HepG2 (cell line): ENCODE measurements at regions not wholly inside any gene's neighbourhood (a gene's known extent, or its start where the extent isn't known, plus 50 kb on each side); places are given as distances from the start of the nearest gene placed in this dataset.
"Not testable (repeated sequence)": the region's sequence is repeated elsewhere in the genome, so short reads cannot be mapped to it uniquely, and the experiment has no call there.

Source experiments
- ATAC-seq: fragments of 200-7000 bp; cut with Tn5 transposase; 3 replicates; pipeline ENCODE4 v1.9.1; 2020; ENCODE audit warnings: mild to moderate bottlenecking, moderate library complexity
- BruUV-seq: library from RNA; stranded (reverse); fragments of 400-500 nt; replicated peaks from 2 replicates; lab custom pipeline; 2021; lab: Mats Ljungman, UMichigan
- CTCF ChIA-PET: fragments of 300-600 bp; formaldehyde crosslinking; extraction: SDS; loops from one replicate; lab custom pipeline; 2021; ENCODE audit warnings: low total read pairs, inconsistent platforms, low intra/inter-chr PET ratio; lab: Yijun Ruan, JAX
- POLR2A ChIA-PET: fragments of 350-600 bp; sonication (Branson Sonifier 250); formaldehyde crosslinking; loops from one replicate; lab custom pipeline; 2020; ENCODE audit warnings: antibody characterized with exemption, inconsistent platforms; lab: Yijun Ruan, JAX
- DNase-seq: peaks from one replicate; pipeline ENCODE4 v3.0.0-alpha.2; 2015; ENCODE audit warnings: low spot score
- FAIRE-seq: peaks from 3 replicates; lab custom pipeline; 2011; peaks lifted over from hg19 to GRCh38; lab: Jason Lieb, UNC
- H2AFZ ChIP-seq: one replicate; pipeline ENCODE4 v1.6.1; 2011; ENCODE audit warnings: low read length, inconsistent platforms
- H3K27ac ChIP-seq: fragments of 300-600 bp; 3 replicates; pipeline ENCODE4 v1.8.0; 2011; ENCODE audit warnings: mixed run types, mild to moderate bottlenecking, mixed read lengths, low read length, inconsistent platforms; ENCODE audit not compliant: insufficient read depth; ENCODE audit errors: extremely low read length
- H3K27me3 ChIP-seq, 2 experiments: fragments of 200-600 bp in 1 of 2; 2 replicates in 1 of 2; 3 replicates in 1 of 2; pipeline versions ENCODE4 v1.6.0 to v1.8.0; 2011; ENCODE audit warnings: low read length in 2 of 2, mild to moderate bottlenecking in 2 of 2, moderate library complexity in 2 of 2, inconsistent platforms in 1 of 2; ENCODE audit not compliant: insufficient read depth in 2 of 2, control insufficient read depth in 1 of 2
- H3K36me3 ChIP-seq, 2 experiments: fragments of 200-600 bp in 1 of 2; replicated peaks in 1 of 2; 2 replicates in 1 of 2; 3 replicates in 1 of 2; pipeline versions ENCODE4 v1.5.1 to v1.8.0; 2011; ENCODE audit warnings: low read length in 2 of 2, inconsistent platforms in 1 of 2; ENCODE audit not compliant: insufficient read depth in 2 of 2, control insufficient read depth in 1 of 2
- H3K4me1 ChIP-seq: 2 replicates; pipeline ENCODE4 v1.5.1; 2012; ENCODE audit warnings: low read length, inconsistent platforms; ENCODE audit not compliant: insufficient read depth
- H3K4me2 ChIP-seq: 2 replicates; pipeline ENCODE4 v1.6.0; 2011; ENCODE audit warnings: low read depth, low read length, inconsistent platforms
- H3K4me3 ChIP-seq, 3 experiments: fragments of 200-600 bp in 1 of 3; sonication (generic), shearing (Covaris generic) in 1 of 3; replicated peaks in 1 of 3; 2 replicates each; pipeline ENCODE4 v1.5.1; 2011 to 2016; ENCODE audit warnings: low read length in 3 of 3, inconsistent platforms in 2 of 3, low read depth in 2 of 3, mild to moderate bottlenecking in 2 of 3, control low read depth in 1 of 3, mixed read lengths in 1 of 3; ENCODE audit not compliant: insufficient read depth in 1 of 3
- H3K79me2 ChIP-seq: one replicate; pipeline ENCODE4 v1.6.1; 2011; ENCODE audit warnings: low read length, inconsistent platforms; ENCODE audit not compliant: insufficient read depth
- H3K9ac ChIP-seq: 2 replicates; pipeline ENCODE4 v1.6.0; 2011; ENCODE audit warnings: mild to moderate bottlenecking, low read depth, low read length, inconsistent platforms; ENCODE audit not compliant: insufficient read depth
- H3K9me3 ChIP-seq: 2 replicates; pipeline ENCODE4 v1.5.1; 2012; ENCODE audit warnings: mild to moderate bottlenecking, low read length
- H4K20me1 ChIP-seq: 2 replicates; pipeline ENCODE4 v1.6.0; 2011; ENCODE audit warnings: inconsistent platforms, mild to moderate bottlenecking, low read length, moderate library complexity; ENCODE audit not compliant: insufficient read depth
- ATF2 ChIP-seq: sonication (generic); formaldehyde crosslinking; IDR thresholded peaks from 2 replicates; pipeline ENCODE4 v1.4.0; 2020; ENCODE audit warnings: missing genetic modification reagents
- NR1H2 ChIP-seq: sonication (generic); formaldehyde crosslinking; IDR thresholded peaks from 2 replicates; pipeline ENCODE4 v1.8.1; 2022; ENCODE audit warnings: low read depth, missing genetic modification reagents, borderline replicate concordance
- ZFP37 ChIP-seq: sonication (generic); formaldehyde crosslinking; IDR thresholded peaks from 2 replicates; pipeline ENCODE4 v1.4.0; 2020; ENCODE audit warnings: missing genetic modification reagents, borderline replicate concordance
- ZNF562 ChIP-seq: sonication (generic); formaldehyde crosslinking; IDR thresholded peaks from 2 replicates; pipeline ENCODE4 v1.8.0; 2022; ENCODE audit warnings: missing genetic modification reagents, borderline replicate concordance
- ZNF563 ChIP-seq: sonication (generic); formaldehyde crosslinking; IDR thresholded peaks from 2 replicates; pipeline ENCODE4 v1.8.0; 2022; ENCODE audit warnings: mild to moderate bottlenecking, moderate library complexity, missing genetic modification reagents
- WGBS: methylation state at CpG from one replicate; pipeline ENCODE4 v1.1.6; 2017; ENCODE audit warnings: low lambda C conversion rate; 5-methylcytosine and 5-hydroxymethylcytosine counted together
- in situ Hi-C: cut with HindIII; loops from 2 replicates; pipeline ENCODE4 v1.10.0; 2017; ENCODE audit warnings: low pct_unique_long_range_greater_than_20kb; ENCODE audit not compliant: extremely low pct_ligation_motif_present
- intact Hi-C: fragments of 100-400 bp; cut with micrococcal nuclease; formaldehyde crosslinking; loops from one replicate; pipeline ENCODE4 v1.10.0; 2022; ENCODE audit not compliant: unreplicated experiment

- H2AFZ ChIP-seq, H3K4me3 ChIP-seq, H3K79me2 ChIP-seq, H4K20me1 ChIP-seq, H3K4me1 ChIP-seq, POLR2A ChIA-PET, H3K27me3 ChIP-seq, BruUV-seq, FAIRE-seq, CTCF ChIA-PET, ATAC-seq, H3K4me2 ChIP-seq, DNase-seq, H3K9me3 ChIP-seq, H3K27ac ChIP-seq, H3K9ac ChIP-seq, H3K36me3 ChIP-seq, intact Hi-C loops, in situ Hi-C loops: not testable (repeated sequence)
- WGBS, result 0% methylated on average over 1 of the region's 8 CpGs
These were observed 109.2 kb downstream of the GPR85 start for GRCh38 chr7:112977244-112977955.

GRCh38 chr7:112970771-112971170, 115.9 kb downstream of the GPR85 start:
- Histone ChIP-seq H3K79me2 (no peaks in the 10 kb centered on the region), H3K4me2 (no peak overlapping the region), H3K27ac (no peak overlapping the region), H3K4me1 (no peaks in the 10 kb centered on the region), H3K27me3 (no peaks in the 10 kb centered on the region), H3K4me3 (no peak overlapping the region), H3K9me3 (no peaks in the 10 kb centered on the region), H2AFZ (no peak overlapping the region), H3K9ac (no peak overlapping the region), H4K20me1 (no peaks in the 10 kb centered on the region), H3K36me3 (no peaks in the 10 kb centered on the region)
- CTCF ChIA-PET, result no interaction called here
- intact Hi-C loops (no loop called here), in situ Hi-C loops (no loop called here)
- POLR2A ChIA-PET, result no interaction called here
- BruUV-seq, result no TSS peak
- TF ChIP-seq ZFP37 (CRISPR knock-in tag) (no peak), NR1H2 (CRISPR knock-in tag) (no peak), ATF2 (CRISPR knock-in tag) (no peak), ZNF563 (CRISPR knock-in tag) (no peak), ZNF562 (no peak)
- ATAC-seq, result peak; percentile 82
- no peak for DNase-seq
- FAIRE-seq, result no peak
